Stimulated activated naive CD8-positive, alpha-beta T cell treated with anti-CD3 and anti-CD28 coated beads, Interleukin-15, amount 100 ng/mL, for 72 hours (primary cell): ENCODE measurements at regions not wholly inside any gene's neighbourhood (a gene's known extent, or its start where the extent isn't known, plus 50 kb on each side); places are given as distances from the start of the nearest gene placed in this dataset.
A peak's percentile ranks its signal among the peaks of the same experiment; 100 is the strongest.

Source experiments
- ATAC-seq: fragments of 150-1000 bp; cut with Tn5 transposase; 2 replicates; pipeline ENCODE4 v1.10.0; 2021; ENCODE audit warnings: mild to moderate bottlenecking, moderate library complexity
- DNase-seq, 2 donors: peaks; one replicate each; pipeline ENCODE4 v3.0.0; 2021 to 2022
- H3K27ac Mint-ChIP-seq, 2 donors: one replicate each; pipeline ENCODE4 v1.8.0; 2022; ENCODE audit warnings: mild to moderate bottlenecking in 2 of 2, mixed read lengths in 2 of 2, moderate library complexity in 2 of 2
- H3K27me3 Mint-ChIP-seq: one replicate; pipeline ENCODE4 v1.8.0; 2022; ENCODE audit warnings: mixed read lengths
- H3K4me1 Mint-ChIP-seq: one replicate; pipeline ENCODE4 v1.8.0; 2022; ENCODE audit warnings: mild to moderate bottlenecking, mixed read lengths
- H3K4me3 Mint-ChIP-seq, 2 donors: one replicate each; pipeline ENCODE4 v1.8.0; 2022; ENCODE audit warnings: mild to moderate bottlenecking in 2 of 2, mixed read lengths in 2 of 2, moderate library complexity in 1 of 2
- H3K9me3 Mint-ChIP-seq, 2 donors: one replicate each; pipeline ENCODE4 v1.8.0; 2022; ENCODE audit warnings: mixed read lengths in 2 of 2

DNA sequence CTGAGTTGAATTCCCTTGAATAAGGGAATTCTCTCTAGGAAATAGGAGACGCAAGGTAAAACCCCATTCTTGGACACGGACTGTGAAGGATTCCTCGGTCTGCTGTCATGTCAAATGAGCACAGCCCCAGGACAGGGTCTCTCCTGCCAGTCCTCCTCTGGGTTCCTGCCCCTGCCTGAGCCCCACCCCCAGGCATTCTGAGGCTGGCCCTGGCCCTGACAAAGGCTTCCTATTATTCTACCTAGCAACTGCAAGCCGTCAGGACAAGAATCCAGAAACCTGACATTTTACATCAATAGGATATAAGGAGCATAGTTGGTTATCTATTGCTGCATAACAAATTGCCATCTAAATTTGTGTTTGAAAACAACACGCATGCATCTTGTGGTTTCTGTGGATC lies 253.3 kb upstream of the AGAP1 start:
- Mint-ChIP-seq H3K4me3 (no peak overlapping the region), H3K4me1 (no peaks in the 10 kb centered on the region), H3K9me3 (no peaks in the 10 kb centered on the region), H3K27me3 (peaks cover 29% of the 10 kb centered on the region), H3K27ac (no peak overlapping the region)
- ATAC-seq = no peak
- DNase-seq = no peak

- H3K4me3 Mint-ChIP-seq = no peak overlapping the region
- DNase-seq (no peak), ATAC-seq (no peak)
- H3K27ac Mint-ChIP-seq = no peak overlapping the region
- no peaks in the 10 kb centered on the region for H3K9me3 Mint-ChIP-seq
- H3K4me1 Mint-ChIP-seq = no peaks in the 10 kb centered on the region
- H3K27me3 Mint-ChIP-seq = peaks cover 46% of the 10 kb centered on the region
Measured at GRCh38 chr2:235244255-235245220, 249.3 kb upstream of the AGAP1 start.

- Mint-ChIP-seq H3K4me1 (no peaks in the 10 kb centered on the region), H3K27ac (no peak overlapping the region), H3K9me3 (no peaks in the 10 kb centered on the region), H3K27me3 (peaks cover 52% of the 10 kb centered on the region), H3K4me3 (no peak overlapping the region)
- DNase-seq (no peak), ATAC-seq (no peak)
Measured at GRCh38 chr2:235247001-235247400, 246.8 kb upstream of the AGAP1 start.

DNA sequence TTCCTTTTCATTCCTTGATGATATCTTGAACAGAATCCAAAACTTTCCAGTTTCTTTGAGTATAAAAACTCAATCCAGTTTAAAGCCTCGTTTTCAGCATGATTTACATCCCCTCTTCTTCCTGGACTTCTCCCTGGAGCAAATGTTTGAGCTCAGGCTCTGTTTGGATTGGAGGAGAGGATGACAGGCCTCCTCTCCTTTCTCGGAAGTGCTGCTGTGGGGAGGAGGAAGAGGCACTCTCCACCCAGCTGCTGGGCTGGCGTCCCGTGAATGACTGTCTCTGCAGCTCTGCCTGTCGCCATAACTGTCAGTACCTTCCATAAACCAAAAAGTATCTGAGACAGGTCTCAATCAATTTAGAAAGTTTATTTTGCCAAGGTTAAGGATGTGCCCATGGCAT lies 238.2 kb upstream of the AGAP1 start:
- ATAC-seq = no peak
- no peaks in the 10 kb centered on the region for H3K4me1 Mint-ChIP-seq
- H3K27me3 Mint-ChIP-seq = peaks cover 59% of the 10 kb centered on the region
- H3K4me3 Mint-ChIP-seq = no peak overlapping the region
- DNase-seq = no peak
- no peak overlapping the region for H3K27ac Mint-ChIP-seq
- no peaks in the 10 kb centered on the region for H3K9me3 Mint-ChIP-seq

DNA sequence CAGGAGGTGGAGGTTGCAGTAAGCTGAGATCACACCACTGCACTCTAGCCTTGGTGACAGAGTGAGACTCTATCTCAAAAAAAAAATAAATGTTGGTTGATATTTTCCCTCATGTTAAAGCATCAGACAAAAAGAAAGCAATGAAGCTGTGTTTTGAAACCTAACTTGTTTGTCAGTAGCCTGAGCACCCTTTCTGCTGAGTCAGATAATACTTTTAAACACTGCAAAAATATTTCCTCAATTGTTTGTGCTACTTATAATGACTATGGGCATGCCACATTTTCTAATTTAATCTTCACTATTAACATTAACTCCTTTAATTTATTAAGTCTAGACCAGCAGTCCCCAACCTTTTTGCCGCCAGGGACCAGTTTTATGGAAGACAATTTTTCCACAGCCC lies 236.3 kb upstream of the AGAP1 start:
- no peak overlapping the region for H3K4me3 Mint-ChIP-seq

GRCh38 chr2:235262750-235263149 lies 231.1 kb upstream of the AGAP1 start:
- Mint-ChIP-seq H3K27ac (no peak overlapping the region), H3K4me1 (no peaks in the 10 kb centered on the region), H3K9me3 (no peaks in the 10 kb centered on the region), H3K27me3 (peaks cover 84% of the 10 kb centered on the region), H3K4me3 (no peak overlapping the region)
- DNase-seq = no peak
- ATAC-seq = no peak

More for the DNA sequence above, 236.3 kb upstream of the AGAP1 start:
- Mint-ChIP-seq H3K9me3 (no peaks in the 10 kb centered on the region), H3K27ac (no peak overlapping the region), H3K27me3 (peaks cover 72% of the 10 kb centered on the region), H3K4me1 (no peaks in the 10 kb centered on the region)
- DNase-seq (no peak), ATAC-seq (no peak)

- Mint-ChIP-seq H3K27ac (no peak overlapping the region), H3K4me1 (no peaks in the 10 kb centered on the region), H3K4me3 (no peak overlapping the region), H3K9me3 (no peaks in the 10 kb centered on the region), H3K27me3 (peaks cover 85% of the 10 kb centered on the region)
- DNase-seq (no peak), ATAC-seq (no peak)
Measured at GRCh38 chr2:235263205-235264120, 230.4 kb upstream of the AGAP1 start.

- DNase-seq (no peak), ATAC-seq (no peak)
- Mint-ChIP-seq H3K27me3 (peaks cover 85% of the 10 kb centered on the region), H3K4me1 (no peaks in the 10 kb centered on the region), H3K4me3 (no peak overlapping the region), H3K27ac (no peak overlapping the region), H3K9me3 (no peaks in the 10 kb centered on the region)
Measured at GRCh38 chr2:235264121-235264493, 229.7 kb upstream of the AGAP1 start.

GRCh38 chr2:235264512-235264911 lies 229.3 kb upstream of the AGAP1 start:
- DNase-seq (no peak), ATAC-seq (no peak)
- Mint-ChIP-seq H3K27me3 (peaks cover 85% of the 10 kb centered on the region), H3K4me3 (no peak overlapping the region), H3K4me1 (no peaks in the 10 kb centered on the region), H3K9me3 (no peaks in the 10 kb centered on the region), H3K27ac (no peak overlapping the region)

- H3K4me1 Mint-ChIP-seq = peaks cover 3% of the 10 kb centered on the region
- H3K9me3 Mint-ChIP-seq = no peaks in the 10 kb centered on the region
- ATAC-seq = no peak
Measured at GRCh38 chr2:235265348-235265965, 228.4 kb upstream of the AGAP1 start.

DNA sequence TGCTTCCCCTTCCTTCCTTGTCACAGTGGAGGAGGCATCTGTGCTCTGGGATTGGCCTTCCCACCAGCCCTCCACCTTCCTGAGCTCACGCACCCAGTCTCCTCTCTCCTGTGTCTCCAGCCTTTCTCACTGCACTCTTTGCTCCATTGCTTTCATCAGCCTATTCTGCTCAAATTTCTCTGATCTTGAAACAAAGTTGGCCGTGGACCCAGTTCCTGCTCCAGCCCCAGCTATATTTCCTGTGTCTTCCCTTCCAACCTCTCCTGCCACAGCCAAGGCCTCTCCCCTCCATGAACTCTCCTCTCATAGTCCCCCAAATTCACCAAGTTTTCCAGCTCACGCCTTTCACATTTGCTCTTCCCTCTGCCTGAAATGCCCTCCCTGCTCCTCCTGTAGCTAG lies 226.6 kb upstream of the AGAP1 start:
- peaks cover 7% of the 10 kb centered on the region for H3K4me1 Mint-ChIP-seq
- DNase-seq = no peak
- no peak overlapping the region for H3K4me3 Mint-ChIP-seq
- ATAC-seq = no peak
- H3K27me3 Mint-ChIP-seq = peaks cover 83% of the 10 kb centered on the region
- H3K9me3 Mint-ChIP-seq = no peaks in the 10 kb centered on the region
- no peak overlapping the region for H3K27ac Mint-ChIP-seq

More at GRCh38 chr2:235265348-235265965, 228.4 kb upstream of the AGAP1 start:
- no peak for DNase-seq
- no peak overlapping the region for H3K27ac Mint-ChIP-seq
- H3K4me3 Mint-ChIP-seq = no peak overlapping the region
- peaks cover 86% of the 10 kb centered on the region for H3K27me3 Mint-ChIP-seq

DNA sequence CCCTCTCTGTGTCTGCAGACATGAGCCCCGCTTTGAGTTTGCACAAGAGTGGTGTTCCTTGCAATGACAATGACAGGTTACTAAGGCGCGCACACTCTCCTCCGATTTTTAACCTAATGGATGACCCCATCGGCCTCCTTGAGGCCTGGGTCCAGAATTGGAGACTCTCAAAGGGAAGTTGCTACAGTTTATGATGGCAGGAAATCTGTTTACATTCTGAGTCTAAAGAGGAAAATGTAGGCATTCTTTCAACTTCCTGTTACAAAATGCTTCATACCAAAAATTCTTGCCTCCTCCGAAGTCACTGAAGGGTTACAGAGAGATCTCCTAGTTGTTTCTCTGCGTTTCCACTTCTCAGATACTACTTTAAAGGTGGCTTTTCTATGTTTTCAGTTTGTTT lies 225.3 kb upstream of the AGAP1 start:
- DNase-seq (no peak), ATAC-seq (no peak)
- H3K4me3 Mint-ChIP-seq = no peak overlapping the region
- H3K4me1 Mint-ChIP-seq = peaks cover 7% of the 10 kb centered on the region
- H3K9me3 Mint-ChIP-seq = no peaks in the 10 kb centered on the region
- H3K27ac Mint-ChIP-seq = no peak overlapping the region
- H3K27me3 Mint-ChIP-seq = peaks cover 74% of the 10 kb centered on the region

- Mint-ChIP-seq H3K27me3 (peaks cover 73% of the 10 kb centered on the region), H3K4me1 (peaks cover 7% of the 10 kb centered on the region), H3K27ac (no peak overlapping the region), H3K9me3 (peaks cover 0 to 7% of the 10 kb centered on the region in 2 donors), H3K4me3 (no peak overlapping the region)
- ATAC-seq = peak; percentile 65
- no peak for DNase-seq
Measured at GRCh38 chr2:235270291-235270690, 223.6 kb upstream of the AGAP1 start.

GRCh38 chr2:235270956-235271355 lies 222.9 kb upstream of the AGAP1 start:
- Mint-ChIP-seq H3K4me3 (no peak overlapping the region), H3K9me3 (peaks cover 0 to 7% of the 10 kb centered on the region in 2 donors), H3K4me1 (peaks cover 7% of the 10 kb centered on the region), H3K27me3 (peaks cover 73% of the 10 kb centered on the region), H3K27ac (no peak overlapping the region)
- DNase-seq (peak; percentile 58 to 82), ATAC-seq (peak; percentile 97)

DNA sequence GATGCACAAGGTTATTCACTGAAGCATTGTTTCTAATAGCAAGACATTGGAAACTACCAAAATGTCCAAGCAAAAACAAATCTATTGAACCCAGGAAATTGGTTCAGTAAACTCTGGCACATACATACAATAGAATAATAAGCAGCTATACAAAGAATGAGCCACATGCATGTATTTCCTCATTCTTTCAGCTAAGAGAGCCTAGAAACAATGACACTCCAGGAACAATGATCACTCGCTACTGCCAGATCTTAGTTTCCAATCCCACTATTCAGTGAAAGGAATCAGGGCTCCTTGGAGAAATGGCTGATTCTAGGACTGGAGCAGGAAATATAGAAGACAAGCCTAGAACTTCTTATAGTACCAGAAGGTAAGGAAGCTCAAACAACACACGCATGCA lies 221.9 kb upstream of the AGAP1 start:
- H3K4me3 Mint-ChIP-seq = no peak overlapping the region
- peaks cover 7% of the 10 kb centered on the region for H3K4me1 Mint-ChIP-seq
- no peak for DNase-seq
- peaks cover 73% of the 10 kb centered on the region for H3K27me3 Mint-ChIP-seq
- ATAC-seq = no peak
- H3K27ac Mint-ChIP-seq = no peak overlapping the region
- peaks cover 0 to 7% of the 10 kb centered on the region in 2 donors for H3K9me3 Mint-ChIP-seq
